ENCODE measurements at regions not wholly inside any gene's neighbourhood (a gene's known extent, or its start where the extent isn't known, plus 50 kb on each side); places are given as distances from the start of the nearest gene placed in this dataset.

DNA sequence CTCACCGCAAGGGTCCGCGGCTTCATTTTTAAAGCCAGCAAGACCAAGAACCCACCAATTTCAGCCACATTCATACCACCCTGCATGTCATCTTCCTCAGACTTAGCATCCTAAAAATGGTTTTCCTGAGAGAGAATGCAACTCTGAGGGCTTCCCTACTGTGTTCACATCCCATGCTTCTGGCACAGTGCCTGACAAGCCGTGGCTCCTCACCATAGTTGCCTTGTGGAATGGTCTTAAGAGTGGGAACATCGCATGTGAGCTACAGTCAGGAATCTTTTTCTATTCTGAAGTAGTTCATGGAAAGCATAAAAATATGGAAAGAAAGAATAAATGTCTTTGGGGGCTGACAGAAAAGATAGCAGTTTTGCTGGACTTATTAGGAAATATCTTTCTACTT, 120.3 kb downstream of the RAP2B start:
- Histone ChIP-seq H3K9me3 (no peaks in the 10 kb centered on the region), H3K4me3 (ENCODE audit: low read depth, low read length) (no peak overlapping the region), H3K4me1 (no peaks in the 10 kb centered on the region), H3K27me3 (replicated peaks; ENCODE audit: control insufficient read depth, insufficient read depth, low read length) (no peaks in the 10 kb centered on the region), H3K36me3 (ENCODE audit: control insufficient read depth, insufficient read depth, low read length) (no peaks in the 10 kb centered on the region)
- Mint-ChIP-seq H3K4me1 (ENCODE audit: low read depth, unreplicated experiment) (no peaks in the 10 kb centered on the region), H3K27ac (ENCODE audit: unreplicated experiment) (no peak overlapping the region), H3K9me3 (ENCODE audit: unreplicated experiment) (no peaks in the 10 kb centered on the region), H3K36me3 (ENCODE audit: insufficient read depth, unreplicated experiment) (no peaks in the 10 kb centered on the region), H3K27me3 (ENCODE audit: insufficient read depth, unreplicated experiment) (peaks cover 3% of the 10 kb centered on the region), H3K4me3 (ENCODE audit: unreplicated experiment) (no peak overlapping the region)
- BruUV-seq (replicated peaks) = no TSS peak
- TF ChIP-seq, protein P1, sequence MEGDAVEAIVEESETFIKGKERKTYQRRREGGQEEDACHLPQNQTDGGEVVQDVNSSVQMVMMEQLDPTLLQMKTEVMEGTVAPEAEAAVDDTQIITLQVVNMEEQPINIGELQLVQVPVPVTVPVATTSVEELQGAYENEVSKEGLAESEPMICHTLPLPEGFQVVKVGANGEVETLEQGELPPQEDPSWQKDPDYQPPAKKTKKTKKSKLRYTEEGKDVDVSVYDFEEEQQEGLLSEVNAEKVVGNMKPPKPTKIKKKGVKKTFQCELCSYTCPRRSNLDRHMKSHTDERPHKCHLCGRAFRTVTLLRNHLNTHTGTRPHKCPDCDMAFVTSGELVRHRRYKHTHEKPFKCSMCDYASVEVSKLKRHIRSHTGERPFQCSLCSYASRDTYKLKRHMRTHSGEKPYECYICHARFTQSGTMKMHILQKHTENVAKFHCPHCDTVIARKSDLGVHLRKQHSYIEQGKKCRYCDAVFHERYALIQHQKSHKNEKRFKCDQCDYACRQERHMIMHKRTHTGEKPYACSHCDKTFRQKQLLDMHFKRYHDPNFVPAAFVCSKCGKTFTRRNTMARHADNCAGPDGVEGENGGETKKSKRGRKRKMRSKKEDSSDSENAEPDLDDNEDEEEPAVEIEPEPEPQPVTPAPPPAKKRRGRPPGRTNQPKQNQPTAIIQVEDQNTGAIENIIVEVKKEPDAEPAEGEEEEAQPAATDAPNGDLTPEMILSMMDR (IDR thresholded peaks at IDR 0.05; ENCODE audit: insufficient read depth in 1 of 2, low read depth in 1 of 2, low read length in 1 of 2, severe bottlenecking in 1 of 2, unreplicated experiment in 1 of 2) = no peak
- intact Hi-C loops (cut with micrococcal nuclease; ENCODE audit: unreplicated experiment) = no loop called here
- DNase-seq = no peak
- POLR2A ChIA-PET = no interaction called here
- CTCF ChIA-PET = no interaction called here

DNA sequence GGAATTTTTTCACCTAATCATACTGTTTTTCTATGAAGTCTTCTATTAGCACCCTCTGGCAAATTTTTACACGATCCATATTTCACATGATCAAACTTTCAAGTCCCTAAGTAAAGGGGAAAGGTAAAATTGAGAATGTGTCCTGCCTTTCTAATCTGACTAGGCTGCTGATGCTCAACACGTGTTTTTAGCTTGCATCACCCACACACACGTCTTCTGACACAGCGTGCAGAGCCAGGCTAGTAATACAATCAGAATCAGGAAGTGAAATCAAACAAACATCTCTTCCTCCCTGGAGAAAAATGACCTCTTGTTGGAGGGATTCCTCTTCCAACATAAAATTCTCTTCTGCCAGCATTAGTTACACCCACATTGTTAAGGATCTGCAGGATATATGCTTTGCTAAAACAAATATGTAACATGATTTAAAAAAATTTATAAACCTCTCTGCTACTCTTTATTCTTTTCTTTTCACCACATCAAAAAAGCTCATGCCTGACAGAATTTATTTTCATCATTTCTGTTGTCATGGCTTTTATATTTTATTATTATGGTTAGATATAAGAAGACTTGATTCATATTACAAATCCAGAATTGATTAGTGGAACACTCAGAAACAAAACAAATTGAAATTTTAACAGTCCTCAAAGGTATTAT, 122.4 kb downstream of the RAP2B start:
- ChIA-PET CTCF (no interaction called here), POLR2A (no interaction called here)
- DNase-seq = no peak
- BruUV-seq (replicated peaks) = no TSS peak
- TF ChIP-seq, protein P1 (IDR thresholded peaks at IDR 0.05; ENCODE audit: insufficient read depth in 1 of 2, low read depth in 1 of 2, low read length in 1 of 2, severe bottlenecking in 1 of 2, unreplicated experiment in 1 of 2) = no peak
- no peak overlapping the region for H3K4me3 ChIP-seq (ENCODE audit: low read depth, low read length)
- H3K27me3 ChIP-seq (replicated peaks; ENCODE audit: control insufficient read depth, insufficient read depth, low read length) = no peaks in the 10 kb centered on the region
- Mint-ChIP-seq H3K9me3 (ENCODE audit: unreplicated experiment) (no peaks in the 10 kb centered on the region), H3K27ac (ENCODE audit: unreplicated experiment) (no peak overlapping the region), H3K4me3 (ENCODE audit: unreplicated experiment) (no peak overlapping the region), H3K27me3 (ENCODE audit: insufficient read depth, unreplicated experiment) (no peaks in the 10 kb centered on the region), H3K4me1 (ENCODE audit: low read depth, unreplicated experiment) (no peaks in the 10 kb centered on the region), H3K36me3 (ENCODE audit: insufficient read depth, unreplicated experiment) (no peaks in the 10 kb centered on the region)
- H3K36me3 ChIP-seq (ENCODE audit: control insufficient read depth, insufficient read depth, low read length) = no peaks in the 10 kb centered on the region
- no peaks in the 10 kb centered on the region for H3K9me3 ChIP-seq
- intact Hi-C loops (cut with micrococcal nuclease; ENCODE audit: unreplicated experiment) = no loop called here
- H3K4me1 ChIP-seq = no peaks in the 10 kb centered on the region

DNA sequence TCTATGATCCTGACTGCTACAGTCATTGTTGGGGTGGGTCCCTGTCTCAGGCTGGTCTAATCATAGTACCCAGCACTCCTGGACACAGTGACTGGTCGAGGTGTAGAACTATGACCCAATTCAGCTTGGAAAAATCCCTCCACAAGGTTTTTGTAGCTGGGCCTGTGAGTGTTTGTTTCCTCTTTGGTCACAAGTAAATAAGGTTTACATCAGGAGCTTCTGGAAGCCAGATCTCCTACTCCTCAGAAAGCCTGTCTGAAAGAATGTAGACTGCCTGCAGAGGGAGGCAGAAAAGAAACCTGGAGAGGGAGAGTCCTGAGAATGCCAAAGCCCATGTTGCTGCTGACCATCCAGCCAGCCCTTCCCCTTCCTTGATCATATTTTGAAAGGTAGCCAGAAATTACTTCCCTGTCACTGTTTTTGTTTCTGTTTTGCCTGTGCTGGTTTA, 123.2 kb downstream of the RAP2B start:
- no peaks in the 10 kb centered on the region for H3K36me3 ChIP-seq (ENCODE audit: control insufficient read depth, insufficient read depth, low read length)
- H3K4me1 Mint-ChIP-seq (ENCODE audit: low read depth, unreplicated experiment) = no peaks in the 10 kb centered on the region
- H3K9me3 ChIP-seq = no peaks in the 10 kb centered on the region
- ChIA-PET CTCF (no interaction called here), POLR2A (no interaction called here)
- no TSS peak for BruUV-seq (replicated peaks)
- intact Hi-C loops (cut with micrococcal nuclease; ENCODE audit: unreplicated experiment) = no loop called here
- no peaks in the 10 kb centered on the region for H3K9me3 Mint-ChIP-seq (ENCODE audit: unreplicated experiment)
- no peaks in the 10 kb centered on the region for H3K4me1 ChIP-seq
- H3K4me3 ChIP-seq (ENCODE audit: low read depth, low read length) = no peak overlapping the region
- H3K36me3 Mint-ChIP-seq (ENCODE audit: insufficient read depth, unreplicated experiment) = no peaks in the 10 kb centered on the region
- no peak overlapping the region for H3K4me3 Mint-ChIP-seq (ENCODE audit: unreplicated experiment)
- no peak for DNase-seq
- TF ChIP-seq, protein P1 (IDR thresholded peaks at IDR 0.05; ENCODE audit: insufficient read depth in 1 of 2, low read depth in 1 of 2, low read length in 1 of 2, severe bottlenecking in 1 of 2, unreplicated experiment in 1 of 2) = no peak
- H3K27me3 ChIP-seq (replicated peaks; ENCODE audit: control insufficient read depth, insufficient read depth, low read length) = no peaks in the 10 kb centered on the region
- H3K27me3 Mint-ChIP-seq (ENCODE audit: insufficient read depth, unreplicated experiment) = no peaks in the 10 kb centered on the region
- no peak overlapping the region for H3K27ac Mint-ChIP-seq (ENCODE audit: unreplicated experiment)

Measured in Caco-2 (cell line).